Adrenal gland (tissue), 9 donors: ENCODE measurements at regions not wholly inside any gene's neighbourhood (a gene's known extent, or its start where the extent isn't known, plus 50 kb on each side); places are given as distances from the start of the nearest gene placed in this dataset.

ENCODE experiments used
- DNase-seq, 7 donors: peaks; one replicate each; pipeline ENCODE4 v3.0.0-alpha.2; 2019 to 2020
- H3K27ac ChIP-seq, 5 donors: fragments of 200-600 bp; sonication (generic) in 4 of 5; 1 replicate in 3 of 5; 2 replicates in 2 of 5; pipeline versions ENCODE4 v1.5.1 to v1.8.0; 2016 to 2020; ENCODE audit warnings: mild to moderate bottlenecking in 1 of 5
- H3K27me3 ChIP-seq: fragments of 200-600 bp; 2 replicates; pipeline ENCODE4 v1.8.0; 2021
- H3K36me3 ChIP-seq, 2 donors: fragments of 200-600 bp; replicated peaks in 1 of 2; 1 replicate in 1 of 2; 2 replicates in 1 of 2; pipeline versions ENCODE4 v1.5.1 to v1.8.0; 2018 to 2022
- H3K4me1 ChIP-seq, 2 donors: fragments of 200-600 bp; replicated peaks in 1 of 2; 1 replicate in 1 of 2; 2 replicates in 1 of 2; pipeline versions ENCODE4 v1.5.1 to v1.8.0; 2018 to 2021
- H3K4me3 ChIP-seq, 4 donors: fragments of 200-600 bp; sonication (generic) in 3 of 4; one replicate each; pipeline ENCODE4 v1.5.1; 2016 to 2018
- H3K9me3 ChIP-seq, 3 donors: fragments of 200-600 bp; sonication (generic) in 1 of 3; replicated peaks in 1 of 3; 1 replicate in 2 of 3; 2 replicates in 1 of 3; pipeline versions ENCODE4 v1.5.1 to v1.8.0; 2016 to 2021
- CTCF ChIP-seq, 6 experiments: fragments of 450-650 bp in 4 of 6; fragments of 200-600 bp in 2 of 6; sonication (generic) in 1 of 6; IDR thresholded peaks; 1 replicate in 5 of 6; 2 replicates in 1 of 6; pipeline versions ENCODE4 v1.5.1 to v1.8.0; 2016 to 2021; ENCODE audit warnings: antibody characterized with exemption in 6 of 6, mild to moderate bottlenecking in 2 of 6, moderate library complexity in 1 of 6
- POLR2A ChIP-seq, 2 donors: fragments of 450-650 bp; IDR thresholded peaks; one replicate each; pipeline ENCODE4 v1.6.1; 2017; ENCODE audit warnings: antibody characterized with exemption in 2 of 2, mild to moderate bottlenecking in 2 of 2, moderate library complexity in 1 of 2
- WGBS, 4 donors: extraction: QIAGEN DNeasy Blood & Tissue Kit in 2 of 4; methylation state at CpG; one replicate each; pipeline versions ENCODE4 v1.1.5 to v1.1.7; 2013 to 2017; 5-methylcytosine and 5-hydroxymethylcytosine counted together
- intact Hi-C, 2 donors: fragments of 100-400 bp; cut with DNase I; formaldehyde crosslinking; loops; one replicate each; pipeline versions ENCODE4 v1.14.1 to v1.15.0; 2022 to 2023
- donor health status: healthy with polysubstance abuse.
- donor health status: Bipolar disorder and iron deficiency.
- donor health status: DM: yes; HTN: yes; CAD: no.
- donor health status: DM: no; HTN: no; CAD: no.
- donor health status: DM: no; HTN: no; CAD: no.

DNA sequence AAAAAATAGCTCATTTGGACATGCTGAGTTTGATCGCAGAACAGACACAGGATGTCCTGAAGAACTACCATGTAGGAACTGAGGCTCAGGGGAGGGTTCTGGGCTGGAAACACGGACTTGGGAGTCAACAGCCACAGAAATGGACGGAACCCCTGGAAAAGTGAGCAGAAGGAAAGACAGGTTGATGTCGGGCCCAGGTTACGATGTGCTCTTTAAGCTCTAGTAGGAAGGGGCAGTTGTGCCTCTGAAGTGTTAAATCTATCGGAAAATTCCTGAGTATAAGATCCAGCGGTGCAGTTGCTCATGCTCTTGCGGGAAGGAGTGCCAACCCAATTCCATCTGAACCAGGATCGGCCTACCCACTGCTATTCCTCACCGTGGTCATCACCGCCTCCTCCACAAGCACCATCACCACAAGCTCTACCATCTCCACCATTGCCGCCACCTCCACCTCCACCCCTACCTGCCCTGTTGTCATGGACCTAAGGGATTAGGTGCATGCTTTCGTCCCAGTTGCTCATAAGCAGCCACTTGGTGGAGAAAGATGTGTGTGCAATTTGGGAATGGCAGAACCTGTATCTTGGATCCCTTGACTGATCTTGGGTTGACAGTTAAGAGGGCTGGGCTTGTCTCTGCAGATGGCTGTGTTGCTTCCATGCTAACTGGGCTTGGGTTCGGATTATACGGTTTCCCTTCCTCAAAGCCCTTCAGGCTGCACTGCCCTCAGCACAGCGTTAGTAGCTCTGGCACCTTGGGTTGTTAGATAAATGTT lies 108.5 kb downstream of the ASB7 start:
- intact Hi-C loops = no loop called here
- no peaks in the 10 kb centered on the region for H3K4me1 ChIP-seq
- WGBS, 4 donors = 87 to 96% (median 94%) methylated on average over 15 to 16 of the region's 16 CpGs

DNA sequence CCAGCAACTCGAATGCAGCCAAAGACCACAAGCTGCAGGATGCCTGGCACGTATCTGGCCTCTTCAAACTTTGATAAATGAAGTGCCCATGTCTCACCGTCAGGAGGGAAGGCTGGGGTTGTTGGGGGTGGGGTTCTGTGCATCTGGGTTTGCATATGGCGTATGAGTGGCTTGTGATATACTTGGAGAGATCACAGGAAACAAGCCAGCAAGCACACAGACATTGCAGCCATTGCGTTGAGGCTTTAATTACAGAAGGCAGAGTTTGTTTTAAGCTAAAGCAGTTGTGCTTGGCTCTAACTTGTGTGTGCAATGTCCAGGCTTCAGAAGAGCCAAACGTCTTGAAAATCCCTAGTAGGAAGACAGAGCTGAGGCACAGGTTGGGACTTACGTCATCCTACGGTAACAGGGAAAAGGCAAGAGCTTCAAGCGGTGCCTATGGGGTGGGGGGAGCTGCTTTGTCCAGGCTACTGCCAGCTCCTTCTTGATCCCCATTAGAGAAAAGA lies 109.2 kb downstream of the ASB7 start:
- peak in 1 of 7 donors; percentile 2 for DNase-seq
- no peaks in the 10 kb centered on the region for H3K4me1 ChIP-seq
- intact Hi-C loops = no loop called here
- WGBS, 4 donors = 63 to 79% (median 70%) methylated on average over 6 to 9 of the region's 9 CpGs
- no peak overlapping the region for H3K27ac ChIP-seq
- TF ChIP-seq CTCF (IDR thresholded peaks at IDR 0.05) (no peak), POLR2A (IDR thresholded peaks at IDR 0.05) (no peak)
- H3K9me3 ChIP-seq = no peaks in the 10 kb centered on the region
- no peak overlapping the region for H3K4me3 ChIP-seq
- H3K36me3 ChIP-seq = no peaks in the 10 kb centered on the region
- H3K27me3 ChIP-seq = no peaks in the 10 kb centered on the region

More for the DNA sequence above, 108.5 kb downstream of the ASB7 start:
- no peaks in the 10 kb centered on the region for H3K36me3 ChIP-seq
- H3K4me3 ChIP-seq = no peak overlapping the region
- H3K27ac ChIP-seq = no peak overlapping the region
- peak in 2 of 7 donors; percentile 6 to 9 for DNase-seq
- H3K9me3 ChIP-seq = no peaks in the 10 kb centered on the region
- no peak for TF ChIP-seq CTCF (IDR thresholded peaks at IDR 0.05)
- no peak for TF ChIP-seq POLR2A (IDR thresholded peaks at IDR 0.05)
- H3K27me3 ChIP-seq = no peaks in the 10 kb centered on the region

- Histone ChIP-seq H3K36me3 (no peaks in the 10 kb centered on the region), H3K27me3 (no peaks in the 10 kb centered on the region), H3K4me3 (no peak overlapping the region), H3K4me1 (no peaks in the 10 kb centered on the region), H3K27ac (no peak overlapping the region), H3K9me3 (no peaks in the 10 kb centered on the region)
- peak in 1 of 7 donors; percentile 8 for DNase-seq
- 71 to 82% (median 76%) methylated on average over 3 to 8 of the region's 8 CpGs for WGBS, 4 donors
- intact Hi-C loops = no loop called here
- TF ChIP-seq CTCF (IDR thresholded peaks at IDR 0.05) = no peak
- no peak for TF ChIP-seq POLR2A (IDR thresholded peaks at IDR 0.05)
Measured at GRCh38 chr15:100712226-100712625, 109.8 kb downstream of the ASB7 start.

GRCh38 chr15:100713163-100713867 lies 110.9 kb downstream of the ASB7 start:
- intact Hi-C loops = no loop called here
- DNase-seq = peak in 2 of 7 donors; percentile 13 to 15
- Histone ChIP-seq H3K36me3 (no peaks in the 10 kb centered on the region), H3K4me1 (no peaks in the 10 kb centered on the region), H3K27ac (no peak overlapping the region), H3K9me3 (no peaks in the 10 kb centered on the region), H3K4me3 (no peak overlapping the region), H3K27me3 (no peaks in the 10 kb centered on the region)
- 77 to 88% (median 85%) methylated on average over 19 to 22 of the region's 22 CpGs for WGBS, 4 donors
- no peak for TF ChIP-seq CTCF (IDR thresholded peaks at IDR 0.05)
- no peak for TF ChIP-seq POLR2A (IDR thresholded peaks at IDR 0.05)
